DOHH2 (cell line): ENCODE measurements at regions not wholly inside any gene's neighbourhood (a gene's known extent, or its start where the extent isn't known, plus 50 kb on each side); places are given as distances from the start of the nearest gene placed in this dataset.

Source experiments
- EZH2phosphoT487 ChIP-seq: fragments of 200-600 bp; sonication (generic); IDR thresholded peaks from 2 replicates; pipeline ENCODE4 v1.6.1; 2017; ENCODE audit warnings: borderline replicate concordance, mild to moderate bottlenecking, antibody characterized with exemption, low read length, moderate library complexity, mixed read lengths
- TF ChIP-seq, protein P1 (sequence below): fragments of 200-600 bp; sonication (generic); IDR thresholded peaks from one replicate; pipeline ENCODE4 v1.5.1; 2014; ENCODE audit warnings: antibody characterized with exemption, mild to moderate bottlenecking, low read depth, low read length; ENCODE audit not compliant: poor library complexity, severe bottlenecking

- TF ChIP-seq, protein P1, sequence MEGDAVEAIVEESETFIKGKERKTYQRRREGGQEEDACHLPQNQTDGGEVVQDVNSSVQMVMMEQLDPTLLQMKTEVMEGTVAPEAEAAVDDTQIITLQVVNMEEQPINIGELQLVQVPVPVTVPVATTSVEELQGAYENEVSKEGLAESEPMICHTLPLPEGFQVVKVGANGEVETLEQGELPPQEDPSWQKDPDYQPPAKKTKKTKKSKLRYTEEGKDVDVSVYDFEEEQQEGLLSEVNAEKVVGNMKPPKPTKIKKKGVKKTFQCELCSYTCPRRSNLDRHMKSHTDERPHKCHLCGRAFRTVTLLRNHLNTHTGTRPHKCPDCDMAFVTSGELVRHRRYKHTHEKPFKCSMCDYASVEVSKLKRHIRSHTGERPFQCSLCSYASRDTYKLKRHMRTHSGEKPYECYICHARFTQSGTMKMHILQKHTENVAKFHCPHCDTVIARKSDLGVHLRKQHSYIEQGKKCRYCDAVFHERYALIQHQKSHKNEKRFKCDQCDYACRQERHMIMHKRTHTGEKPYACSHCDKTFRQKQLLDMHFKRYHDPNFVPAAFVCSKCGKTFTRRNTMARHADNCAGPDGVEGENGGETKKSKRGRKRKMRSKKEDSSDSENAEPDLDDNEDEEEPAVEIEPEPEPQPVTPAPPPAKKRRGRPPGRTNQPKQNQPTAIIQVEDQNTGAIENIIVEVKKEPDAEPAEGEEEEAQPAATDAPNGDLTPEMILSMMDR, result no peak
- no peak for TF ChIP-seq EZH2phosphoT487
Observed at GRCh38 chr19:31089681-31090080, 259.6 kb downstream of the TSHZ3 start.
